SK-N-SH (cell line): ENCODE measurements at regions not wholly inside any gene's neighbourhood (a gene's known extent, or its start where the extent isn't known, plus 50 kb on each side); places are given as distances from the start of the nearest gene placed in this dataset.

Experiments used
- CTCF ChIA-PET: fragments of 300-600, 350-600 bp; formaldehyde crosslinking; extraction: SDS; loops from one replicate; lab custom pipeline; 2021; lab: Yijun Ruan, JAX
- POLR2A ChIA-PET: fragments of 350-600 bp; sonication (Branson Sonifier 250); formaldehyde crosslinking; extraction: SDS; loops from one replicate; lab custom pipeline; 2020; ENCODE audit warnings: antibody characterized with exemption, inconsistent platforms; lab: Yijun Ruan, JAX
- DNase-seq: peaks from one replicate; pipeline ENCODE4 v3.0.0; 2012
- H2AFZ ChIP-seq: fragments of 200-600 bp; sonication (generic); 2 replicates; pipeline ENCODE4 v1.8.1; 2016; ENCODE audit warnings: antibody characterized with exemption, mild to moderate bottlenecking, low read depth
- H3F3A ChIP-seq: fragments of 200-600 bp; sonication (generic); replicated peaks from 2 replicates; pipeline ENCODE3; 2016; ENCODE audit warnings: antibody characterized with exemption, mild to moderate bottlenecking; ENCODE audit not compliant: insufficient read depth
- H3K27ac ChIP-seq, 2 experiments: fragments of 200-500 bp in 1 of 2; fragments of 200-600 bp in 1 of 2; sonication (Bioruptor generic) in 1 of 2; sonication (generic), shearing (Covaris generic) in 1 of 2; 2 replicates each; pipeline versions ENCODE4 v1.5.1 to v1.6.1; 2014 to 2016; ENCODE audit warnings: low read depth in 2 of 2, inconsistent platforms in 1 of 2, low read length in 1 of 2, mild to moderate bottlenecking in 1 of 2, mixed read lengths in 1 of 2
- H3K27me3 ChIP-seq: fragments of 200-600 bp; sonication (generic), shearing (Covaris generic); 2 replicates; pipeline ENCODE4 v1.6.1; 2016; ENCODE audit warnings: mixed run types; ENCODE audit not compliant: insufficient read depth
- H3K36me3 ChIP-seq, 2 experiments: fragments of 200-500 bp in 1 of 2; fragments of 200-600 bp in 1 of 2; sonication (Bioruptor generic) in 1 of 2; sonication (generic) in 1 of 2; replicated peaks in 1 of 2; 2 replicates each; pipeline versions ENCODE3 to v1.5.1; 2014 to 2016; ENCODE audit warnings: low read length in 1 of 2, mild to moderate bottlenecking in 1 of 2; ENCODE audit not compliant: insufficient read depth in 2 of 2, control insufficient read depth in 1 of 2
- H3K4me1 ChIP-seq, 2 experiments: fragments of 200-500 bp in 1 of 2; fragments of 200-600 bp in 1 of 2; sonication (Bioruptor generic) in 1 of 2; sonication (generic), shearing (Covaris generic) in 1 of 2; 2 replicates each; pipeline versions ENCODE4 v1.5.1 to v1.6.1; 2014 to 2016; ENCODE audit warnings: low read depth in 1 of 2, low read length in 1 of 2, mixed run types in 1 of 2; ENCODE audit not compliant: insufficient read depth in 2 of 2, control insufficient read depth in 1 of 2
- H3K4me2 ChIP-seq: fragments of 200-600 bp; sonication (generic), shearing (Covaris generic); 2 replicates; pipeline ENCODE4 v1.6.1; 2017; ENCODE audit warnings: mixed run types
- H3K4me3 ChIP-seq, 2 experiments: fragments of 200-500 bp in 1 of 2; fragments of 200-600 bp in 1 of 2; sonication (Bioruptor generic) in 1 of 2; sonication (generic), shearing (Covaris generic) in 1 of 2; 2 replicates each; pipeline versions ENCODE4 v1.5.1 to v1.8.1; 2014 to 2016; ENCODE audit warnings: low read depth in 2 of 2, inconsistent platforms in 1 of 2, low read length in 1 of 2, mild to moderate bottlenecking in 1 of 2, mixed read lengths in 1 of 2, moderate library complexity in 1 of 2
- H3K79me2 ChIP-seq: fragments of 200-600 bp; sonication (generic); 2 replicates; pipeline ENCODE4 v1.8.1; 2017; ENCODE audit warnings: mild to moderate bottlenecking; ENCODE audit not compliant: insufficient read depth
- H3K9ac ChIP-seq: fragments of 200-600 bp; sonication (generic); 2 replicates; pipeline ENCODE4 v1.6.1; 2017; ENCODE audit warnings: mixed run types
- H3K9me2 ChIP-seq: fragments of 200-600 bp; sonication (generic); 2 replicates; pipeline ENCODE4 v1.6.1; 2017; ENCODE audit warnings: mixed run types
- H3K9me3 ChIP-seq: fragments of 200-600 bp; sonication (generic); 2 replicates; pipeline ENCODE4 v1.6.1; 2017; ENCODE audit warnings: mixed run types, mild to moderate bottlenecking, moderate library complexity
- H4K20me1 ChIP-seq: fragments of 200-600 bp; sonication (generic); 2 replicates; pipeline ENCODE4 v1.6.1; 2017; ENCODE audit warnings: mild to moderate bottlenecking, mixed run types; ENCODE audit not compliant: insufficient read depth
- CHD2 ChIP-seq: fragments of 150-350 bp; IDR thresholded peaks from 2 replicates; pipeline ENCODE4 v1.6.1; 2018; ENCODE audit warnings: low read length; ENCODE audit not compliant: partially characterized antibody
- EZH2phosphoT487 ChIP-seq: fragments of 200-600 bp; sonication (generic); IDR thresholded peaks from 2 replicates; pipeline ENCODE4 v1.6.1; 2017; ENCODE audit warnings: low read depth, mixed run types, mild to moderate bottlenecking, antibody characterized with exemption, moderate library complexity, borderline replicate concordance
- FOXJ3 ChIP-seq: sonication (generic); formaldehyde crosslinking; IDR thresholded peaks from 2 replicates; pipeline ENCODE4 v1.5.1; 2020; ENCODE audit warnings: mild to moderate bottlenecking, missing genetic modification reagents
- JUND ChIP-seq: IDR thresholded peaks from 2 replicates; pipeline ENCODE4 v1.4.0; 2012
- PBX3 ChIP-seq: IDR thresholded peaks from 2 replicates; pipeline ENCODE4; 2012
- REST ChIP-seq: IDR thresholded peaks from 2 replicates; pipeline ENCODE4 v1.6.1; 2012; ENCODE audit warnings: mild to moderate bottlenecking, low read depth, low read length, moderate library complexity
- RFX5 ChIP-seq: IDR thresholded peaks from 2 replicates; pipeline ENCODE4 v1.6.1; 2012; ENCODE audit warnings: mild to moderate bottlenecking, improper control_type of control experiment, low read length
- WGBS: methylation state at CpG from one replicate; pipeline ENCODE4 v1.1.6; 2017; ENCODE audit warnings: low lambda C conversion rate; 5-methylcytosine and 5-hydroxymethylcytosine counted together

- DNase-seq, result no peak
- no peaks in the 10 kb centered on the region for H3K9me2 ChIP-seq
- no peaks in the 10 kb centered on the region for H4K20me1 ChIP-seq
- H3K27ac ChIP-seq, result no peak overlapping the region
- H3K4me2 ChIP-seq, result no peak overlapping the region
- no peaks in the 10 kb centered on the region for H3K27me3 ChIP-seq
- WGBS, result 46% methylated on average over 5 of the region's 5 CpGs
- no peaks in the 10 kb centered on the region for H3K36me3 ChIP-seq
- ChIA-PET POLR2A (no interaction called here), CTCF (interaction anchor here (1.0 kb wide), 1 partner anchor 56 kb away, joined by 3 read pairs; no protein-coding TSS in a partner anchor)
- no peaks in the 10 kb centered on the region for H3K4me1 ChIP-seq
- H3K9ac ChIP-seq, result no peak overlapping the region
- H3K4me3 ChIP-seq, result no peak overlapping the region
- H3K79me2 ChIP-seq, result no peaks in the 10 kb centered on the region
- no peaks in the 10 kb centered on the region for H3K9me3 ChIP-seq
- H2AFZ ChIP-seq, result no peak overlapping the region
- H3F3A ChIP-seq, result no peaks in the 10 kb centered on the region
- TF ChIP-seq EZH2phosphoT487 (no peak), PBX3 (no peak), JUND (no peak), FOXJ3 (CRISPR knock-in tag) (no peak)
- TF ChIP-seq, all 33 proteins: peak for 0
These were observed 60.7 kb upstream of the PHF21A start for GRCh38 chr11:46181843-46182424.

GRCh38 chr11:46181387-46181786, 60.1 kb upstream of the PHF21A start:
- POLR2A ChIA-PET, result no interaction called here
- H3K27me3 ChIP-seq, result no peaks in the 10 kb centered on the region
- 46% methylated on average over 1 of the region's 1 CpG for WGBS

More at GRCh38 chr11:46181387-46181786, 60.1 kb upstream of the PHF21A start:
- Histone ChIP-seq H4K20me1 (no peaks in the 10 kb centered on the region), H3F3A (no peaks in the 10 kb centered on the region)
- TF ChIP-seq REST, result no peak
- no peak for TF ChIP-seq RFX5
- TF ChIP-seq CHD2, result no peak
- TF ChIP-seq, all 33 proteins: peak for 0
- H2AFZ ChIP-seq, result no peak overlapping the region
- no peaks in the 10 kb centered on the region for H3K79me2 ChIP-seq
- H3K9me3 ChIP-seq, result no peaks in the 10 kb centered on the region
- DNase-seq, result no peak
- no peak overlapping the region for H3K4me3 ChIP-seq
- H3K9me2 ChIP-seq, result no peaks in the 10 kb centered on the region
- H3K4me2 ChIP-seq, result no peak overlapping the region
- H3K27ac ChIP-seq, result no peak overlapping the region
- no peak overlapping the region for H3K9ac ChIP-seq
- no peaks in the 10 kb centered on the region for H3K4me1 ChIP-seq
- no peaks in the 10 kb centered on the region for H3K36me3 ChIP-seq
- CTCF ChIA-PET, result interaction anchor here (1.0 kb wide), 1 partner anchor 57 kb away, joined by 3 read pairs; no protein-coding TSS in a partner anchor
